ENCODE measurements at regions not wholly inside any gene's neighbourhood (a gene's known extent, or its start where the extent isn't known, plus 50 kb on each side); places are given as distances from the start of the nearest gene placed in this dataset.

DNA sequence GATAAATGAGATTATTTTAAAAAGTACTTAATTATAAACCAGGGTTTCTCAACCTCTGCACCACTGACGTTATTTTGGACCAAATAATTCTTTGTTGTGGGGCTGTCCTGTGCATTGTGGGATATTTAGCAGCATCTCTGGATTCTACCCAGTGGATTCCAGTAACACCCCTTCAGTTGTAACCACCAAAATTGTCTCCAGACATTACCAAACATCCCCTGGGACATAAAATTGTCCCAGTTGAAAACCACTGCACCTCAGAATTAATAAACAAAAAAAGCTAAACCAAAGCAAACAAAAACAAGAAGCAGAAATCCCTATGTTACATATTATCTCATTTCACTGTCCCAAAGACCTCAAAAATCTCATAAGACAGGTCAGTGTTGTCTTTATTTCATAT lies 54.2 kb upstream of the GIMD1 start:
- in situ Hi-C loops (cut with MboI; ENCODE audit: low sequenced_read_pairs, unreplicated experiment) = no loop called here
- TF ChIP-seq, protein P1, sequence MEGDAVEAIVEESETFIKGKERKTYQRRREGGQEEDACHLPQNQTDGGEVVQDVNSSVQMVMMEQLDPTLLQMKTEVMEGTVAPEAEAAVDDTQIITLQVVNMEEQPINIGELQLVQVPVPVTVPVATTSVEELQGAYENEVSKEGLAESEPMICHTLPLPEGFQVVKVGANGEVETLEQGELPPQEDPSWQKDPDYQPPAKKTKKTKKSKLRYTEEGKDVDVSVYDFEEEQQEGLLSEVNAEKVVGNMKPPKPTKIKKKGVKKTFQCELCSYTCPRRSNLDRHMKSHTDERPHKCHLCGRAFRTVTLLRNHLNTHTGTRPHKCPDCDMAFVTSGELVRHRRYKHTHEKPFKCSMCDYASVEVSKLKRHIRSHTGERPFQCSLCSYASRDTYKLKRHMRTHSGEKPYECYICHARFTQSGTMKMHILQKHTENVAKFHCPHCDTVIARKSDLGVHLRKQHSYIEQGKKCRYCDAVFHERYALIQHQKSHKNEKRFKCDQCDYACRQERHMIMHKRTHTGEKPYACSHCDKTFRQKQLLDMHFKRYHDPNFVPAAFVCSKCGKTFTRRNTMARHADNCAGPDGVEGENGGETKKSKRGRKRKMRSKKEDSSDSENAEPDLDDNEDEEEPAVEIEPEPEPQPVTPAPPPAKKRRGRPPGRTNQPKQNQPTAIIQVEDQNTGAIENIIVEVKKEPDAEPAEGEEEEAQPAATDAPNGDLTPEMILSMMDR (IDR thresholded peaks at IDR 0.05; ENCODE audit: borderline replicate concordance, control extremely low read depth, extremely low read depth, insufficient read depth, missing control alignments) = no peak
- no peak for DNase-seq (ENCODE audit: low spot score)

DNA sequence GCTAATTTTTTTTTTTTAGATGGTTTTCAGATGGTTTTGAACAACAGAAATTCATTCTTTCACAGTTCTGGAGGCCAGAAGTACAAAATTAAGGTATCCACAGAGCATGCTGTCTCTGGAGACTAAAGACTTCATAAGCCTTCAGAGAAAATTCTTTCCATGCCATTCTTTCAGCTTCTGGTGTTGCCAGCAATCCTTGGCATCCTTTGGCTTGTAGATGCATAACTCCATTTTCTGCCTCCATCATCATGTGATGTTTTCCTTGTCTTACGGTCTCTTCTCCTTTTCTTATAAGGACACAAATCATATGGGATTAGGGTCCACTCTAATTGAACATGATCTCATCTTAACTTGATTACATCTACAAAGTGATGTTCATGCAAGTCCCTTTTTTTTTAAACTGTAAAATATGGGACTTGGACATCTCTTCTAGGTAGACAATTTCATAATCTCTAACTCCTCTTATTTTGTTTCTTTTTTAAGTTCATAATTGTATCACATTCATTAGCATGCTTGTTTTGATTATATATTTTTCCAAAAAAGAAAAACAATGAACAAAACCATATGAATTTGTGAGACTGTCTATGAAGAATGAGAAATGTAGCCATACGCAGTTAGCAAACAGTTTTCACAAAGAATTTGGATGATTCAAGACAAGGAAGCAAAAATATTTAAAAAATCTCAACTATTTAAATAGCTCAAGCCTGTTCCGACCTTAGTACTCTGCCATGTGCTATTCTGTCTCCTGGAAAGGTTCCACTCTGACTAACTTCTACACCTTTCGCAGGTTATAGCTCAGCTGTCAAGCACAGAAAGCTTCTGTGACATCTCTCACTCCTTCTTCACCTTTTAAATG lies 53.1 kb upstream of the GIMD1 start:
- TF ChIP-seq, protein P1 (IDR thresholded peaks at IDR 0.05; ENCODE audit: borderline replicate concordance, control extremely low read depth, extremely low read depth, insufficient read depth, missing control alignments) = no peak
- DNase-seq (ENCODE audit: low spot score) = no peak
- in situ Hi-C loops (cut with MboI; ENCODE audit: low sequenced_read_pairs, unreplicated experiment) = no loop called here

DNA sequence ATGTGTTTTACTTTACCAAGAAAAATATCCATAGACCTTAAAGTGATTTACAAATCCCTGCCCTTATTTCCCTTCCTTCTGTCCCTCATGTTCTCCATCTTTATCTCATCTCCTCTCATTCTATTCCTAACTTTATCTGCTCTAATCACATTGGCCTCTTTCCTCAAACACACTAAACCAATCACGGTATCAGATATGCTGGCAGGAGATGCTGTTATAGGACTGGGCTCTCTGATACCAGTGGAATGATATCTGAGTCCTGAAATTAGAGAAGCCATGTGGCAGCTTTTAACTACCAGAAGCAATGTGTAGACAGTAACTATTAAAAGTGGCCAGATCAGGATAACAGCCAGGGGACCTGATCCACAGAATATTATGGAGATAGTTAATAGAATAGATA lies 49.9 kb upstream of the GIMD1 start:
- in situ Hi-C loops (cut with MboI; ENCODE audit: low sequenced_read_pairs, unreplicated experiment) = no loop called here
- TF ChIP-seq, protein P1 (IDR thresholded peaks at IDR 0.05; ENCODE audit: borderline replicate concordance, control extremely low read depth, extremely low read depth, insufficient read depth, missing control alignments) = no peak
- no peak for DNase-seq (ENCODE audit: low spot score)

All from GM13976 (cell line).